Endodermal cell (in vitro differentiated cells): ENCODE measurements at regions not wholly inside any gene's neighbourhood (a gene's known extent, or its start where the extent isn't known, plus 50 kb on each side); places are given as distances from the start of the nearest gene placed in this dataset.

Experiments used
- DNase-seq: peaks from one replicate; pipeline ENCODE4 v3.0.0-alpha.2; 2017
- H3K27ac ChIP-seq: 2 replicates; pipeline ENCODE4 v1.5.1; 2013; ENCODE audit warnings: mild to moderate bottlenecking, low read depth, low read length, moderate library complexity
- H3K27me3 ChIP-seq: 2 replicates; pipeline ENCODE4 v1.6.1; 2013; ENCODE audit warnings: mild to moderate bottlenecking, low read length, moderate library complexity; ENCODE audit not compliant: insufficient read depth, control insufficient read depth, poor library complexity, severe bottlenecking
- H3K36me3 ChIP-seq: 2 replicates; pipeline ENCODE4 v1.7.0; 2013; ENCODE audit warnings: mild to moderate bottlenecking, low read length, moderate library complexity; ENCODE audit not compliant: control insufficient read depth, insufficient read depth
- H3K4me1 ChIP-seq: one replicate; pipeline ENCODE4 v1.7.0; 2013; ENCODE audit warnings: low read length; ENCODE audit not compliant: control insufficient read depth, insufficient read depth
- H3K4me3 ChIP-seq: 2 replicates; pipeline ENCODE4 v1.5.1; 2013; ENCODE audit warnings: mild to moderate bottlenecking, low read length, moderate library complexity
- H3K9ac ChIP-seq: 2 replicates; pipeline ENCODE4 v1.6.1; 2013; ENCODE audit warnings: mild to moderate bottlenecking, low read length, moderate library complexity; ENCODE audit not compliant: poor library complexity, severe bottlenecking; ENCODE audit errors: extremely low read depth
- H3K9me3 ChIP-seq: 2 replicates; pipeline ENCODE4 v1.6.1; 2013; ENCODE audit warnings: mild to moderate bottlenecking, low read length, moderate library complexity; ENCODE audit not compliant: control insufficient read depth
- H3K27ac Mint-ChIP-seq: 2 replicates; pipeline ENCODE4 v1.8.0; 2020; ENCODE audit warnings: mixed read lengths
- H3K27me3 Mint-ChIP-seq: 2 replicates; pipeline ENCODE4 v1.8.0; 2021; ENCODE audit warnings: mild to moderate bottlenecking, mixed read lengths; ENCODE audit not compliant: insufficient read depth
- H3K36me3 Mint-ChIP-seq: 2 replicates; pipeline ENCODE4 v1.8.0; 2020; ENCODE audit warnings: low read depth, mixed read lengths
- H3K4me1 Mint-ChIP-seq: 2 replicates; pipeline ENCODE4 v1.8.0; 2020; ENCODE audit warnings: mixed read lengths
- H3K4me3 Mint-ChIP-seq: 2 replicates; pipeline ENCODE4 v1.8.0; 2020; ENCODE audit warnings: mild to moderate bottlenecking, moderate library complexity, mixed read lengths
- H3K9me3 Mint-ChIP-seq: 2 replicates; pipeline ENCODE4 v1.8.0; 2020; ENCODE audit warnings: mild to moderate bottlenecking, mixed read lengths
- CTCF ChIP-seq: fragments of 200-600 bp; sonication (generic); conservative IDR thresholded peaks from 2 replicates; pipeline ENCODE4 v1.5.0; 2021; ENCODE audit warnings: antibody characterized with exemption, mild to moderate bottlenecking
- WGBS, 2 experiments: methylation state at CpG; one replicate each; pipeline versions ENCODE4 v1.1.5 to v1.1.7; 2013; ENCODE audit warnings: missing lambda C conversion rate in 2 of 2, mixed read lengths in 1 of 2; ENCODE audit not compliant: insufficient coverage in 1 of 2, insufficient read length in 1 of 2; 5-methylcytosine and 5-hydroxymethylcytosine counted together

DNA sequence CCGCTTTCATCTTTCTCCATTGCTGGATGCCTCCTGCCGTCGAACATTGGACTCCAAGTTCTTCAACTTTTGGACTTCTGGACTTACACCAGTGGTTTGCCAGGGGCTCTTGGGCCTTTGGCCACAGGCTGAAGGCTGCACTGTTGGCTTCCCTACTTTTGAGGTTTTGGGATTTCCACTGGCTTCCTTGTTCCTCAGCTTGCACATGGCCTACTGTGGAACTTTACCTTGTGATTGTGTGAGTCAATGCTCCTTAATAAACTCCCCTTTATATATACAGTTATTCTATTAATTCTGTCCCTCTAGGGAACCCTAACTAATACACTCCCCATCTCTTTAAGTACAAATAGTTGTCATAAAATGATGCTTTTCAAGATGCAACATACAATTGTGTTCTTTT, 595.3 kb downstream of the ARAP2 start:
- Mint-ChIP-seq H3K4me1 (no peaks in the 10 kb centered on the region), H3K4me3 (no peak overlapping the region), H3K27ac (no peak overlapping the region), H3K9me3 (no peaks in the 10 kb centered on the region), H3K27me3 (no peaks in the 10 kb centered on the region), H3K36me3 (no peaks in the 10 kb centered on the region)
- H3K4me1 ChIP-seq = no peaks in the 10 kb centered on the region
- no peaks in the 10 kb centered on the region for H3K36me3 ChIP-seq
- 94 to 95% methylated on average over 3 of the region's 3 CpGs for WGBS, 2 experiments
- no peak for TF ChIP-seq CTCF
- no peak overlapping the region for H3K4me3 ChIP-seq
- H3K9me3 ChIP-seq = no peaks in the 10 kb centered on the region
- H3K27me3 ChIP-seq = no peaks in the 10 kb centered on the region
- no peak overlapping the region for H3K9ac ChIP-seq
- no peak overlapping the region for H3K27ac ChIP-seq
- DNase-seq = no peak

- Histone ChIP-seq H3K9ac (no peak overlapping the region), H3K36me3 (no peaks in the 10 kb centered on the region), H3K4me3 (no peak overlapping the region), H3K27ac (no peak overlapping the region), H3K27me3 (no peaks in the 10 kb centered on the region), H3K4me1 (no peaks in the 10 kb centered on the region), H3K9me3 (no peaks in the 10 kb centered on the region)
- Mint-ChIP-seq H3K36me3 (no peaks in the 10 kb centered on the region), H3K4me3 (no peak overlapping the region), H3K27me3 (no peaks in the 10 kb centered on the region), H3K27ac (no peak overlapping the region), H3K4me1 (no peaks in the 10 kb centered on the region), H3K9me3 (no peaks in the 10 kb centered on the region)
- no peak for DNase-seq
- TF ChIP-seq CTCF = no peak
Observed at GRCh38 chr4:35649778-35650177, 594.5 kb downstream of the ARAP2 start.

- Mint-ChIP-seq H3K36me3 (no peaks in the 10 kb centered on the region), H3K4me3 (no peak overlapping the region), H3K4me1 (no peaks in the 10 kb centered on the region), H3K9me3 (no peaks in the 10 kb centered on the region), H3K27me3 (no peaks in the 10 kb centered on the region), H3K27ac (no peak overlapping the region)
- Histone ChIP-seq H3K4me1 (no peaks in the 10 kb centered on the region), H3K36me3 (no peaks in the 10 kb centered on the region), H3K9me3 (no peaks in the 10 kb centered on the region), H3K9ac (no peak overlapping the region), H3K27me3 (no peaks in the 10 kb centered on the region), H3K4me3 (no peak overlapping the region), H3K27ac (no peak overlapping the region)
- no peak for DNase-seq
- no peak for TF ChIP-seq CTCF
- WGBS, 2 experiments = 93% methylated on average over 4 of the region's 4 CpGs; no CpG with 5 or more reads in 1 of the 2 experiments
Observed at GRCh38 chr4:35652197-35652596, 592.1 kb downstream of the ARAP2 start.
